Transverse colon (tissue), 4 donors: ENCODE measurements at regions not wholly inside any gene's neighbourhood (a gene's known extent, or its start where the extent isn't known, plus 50 kb on each side); places are given as distances from the start of the nearest gene placed in this dataset.

Source experiments
- DNase-seq: peaks from one replicate; pipeline ENCODE4 v3.0.0-alpha.2; 2019
- H3K27ac ChIP-seq, 4 donors: fragments of 200-600 bp; sonication (generic); 2 replicates each; pipeline ENCODE4 v1.5.1; 2016 to 2018; ENCODE audit warnings: inconsistent platforms in 4 of 4
- H3K27me3 ChIP-seq: fragments of 200-600 bp; sonication (generic); 2 replicates; pipeline ENCODE4 v1.5.1; 2017; ENCODE audit warnings: inconsistent platforms
- H3K36me3 ChIP-seq, 4 donors: fragments of 200-600 bp; sonication (generic); 2 replicates each; pipeline ENCODE4 v1.5.1; 2017 to 2019; ENCODE audit warnings: inconsistent platforms in 4 of 4
- H3K4me1 ChIP-seq, 4 donors: fragments of 200-600 bp; sonication (generic); 2 replicates each; pipeline ENCODE4 v1.5.1; 2017 to 2020; ENCODE audit warnings: inconsistent platforms in 4 of 4
- H3K4me3 ChIP-seq, 4 donors: fragments of 200-600 bp; sonication (generic); 1 replicate in 1 of 4; 2 replicates in 3 of 4; pipeline versions ENCODE4 v1.5.1 to v1.6.1; 2017 to 2019; ENCODE audit warnings: inconsistent platforms in 4 of 4
- H3K9me3 ChIP-seq, 2 donors: fragments of 200-600 bp; sonication (generic); 2 replicates each; pipeline ENCODE4 v1.5.1; 2017 to 2019; ENCODE audit warnings: inconsistent platforms in 2 of 2
- CTCF ChIP-seq, 5 experiments: fragments of 200-600 bp in 3 of 5; fragments of 450-650 bp in 2 of 5; sonication (generic) in 3 of 5; IDR thresholded peaks; 1 replicate in 2 of 5; 2 replicates in 3 of 5; pipeline ENCODE4 v1.5.1; 2016 to 2017; ENCODE audit warnings: antibody characterized with exemption in 5 of 5, inconsistent platforms in 3 of 5, mild to moderate bottlenecking in 2 of 5, moderate library complexity in 1 of 5
- EP300 ChIP-seq: sonication (generic); formaldehyde crosslinking; IDR thresholded peaks from one replicate; pipeline ENCODE4 v1.6.1; 2017; ENCODE audit warnings: antibody characterized with exemption, low read depth
- POLR2A ChIP-seq: fragments of 450-650 bp; IDR thresholded peaks from one replicate; pipeline ENCODE4 v1.6.1; 2016; ENCODE audit warnings: antibody characterized with exemption, mild to moderate bottlenecking, moderate library complexity
- POLR2AphosphoS5 ChIP-seq, 3 donors: sonication (generic); formaldehyde crosslinking; IDR thresholded peaks; one replicate each; pipeline ENCODE4 v1.6.1; 2016; ENCODE audit warnings: antibody characterized with exemption in 3 of 3
- WGBS, 2 donors: methylation state at CpG; one replicate each; pipeline ENCODE4 v1.1.5; 2018; ENCODE audit warnings: low coverage in 1 of 2; 5-methylcytosine and 5-hydroxymethylcytosine counted together
- in situ Hi-C, 4 donors: fragments of 200-750 bp; cut with MboI; loops; one replicate each; pipeline versions ENCODE4 v1.15.0 to v1.15.1; 2017; ENCODE audit warnings: low sequenced_read_pairs in 3 of 4, low pct_ligation_motif_present in 1 of 4, low pct_unique_long_range_greater_than_20kb in 1 of 4
- intact Hi-C: fragments of 100-400 bp; cut with DNase I; formaldehyde crosslinking; loops from one replicate; pipeline ENCODE4 v1.15.1; 2023; ENCODE audit warnings: low total_unique reads

GRCh38 chr2:125364192-125364983 is 1291.6 kb upstream of the GYPC start:
- H3K9me3 ChIP-seq = no peaks in the 10 kb centered on the region
- TF ChIP-seq EP300 (no peak), POLR2A (no peak), POLR2AphosphoS5 (IDR thresholded peaks at IDR 0.05) (no peak), CTCF (IDR thresholded peaks at IDR 0.05) (no peak)
- H3K36me3 ChIP-seq = no peaks in the 10 kb centered on the region
- no peaks in the 10 kb centered on the region for H3K4me1 ChIP-seq
- DNase-seq = no peak
- in situ Hi-C loops = no loop called here
- H3K27ac ChIP-seq = no peak overlapping the region
- intact Hi-C loops = no loop called here
- no peaks in the 10 kb centered on the region for H3K27me3 ChIP-seq
- H3K4me3 ChIP-seq = no peak overlapping the region
- 77 to 83% methylated on average over 2 of the region's 2 CpGs for WGBS, 2 donors

DNA sequence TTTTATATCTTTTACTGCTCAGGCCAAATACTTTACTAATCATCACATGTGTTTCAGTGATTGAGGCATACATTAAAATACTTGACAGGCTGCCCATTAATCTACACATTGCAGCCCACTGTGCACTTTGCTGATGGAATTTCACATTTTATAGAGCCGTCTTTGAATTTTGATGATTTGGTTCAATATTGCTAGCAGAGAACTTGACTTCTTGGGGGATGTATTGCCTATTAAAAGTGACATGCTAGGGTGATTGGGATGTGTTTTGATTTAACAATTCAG is 1291.0 kb upstream of the GYPC start:
- DNase-seq = no peak
- in situ Hi-C loops (no loop called here), intact Hi-C loops (no loop called here)
- Histone ChIP-seq H3K36me3 (no peaks in the 10 kb centered on the region), H3K4me1 (no peaks in the 10 kb centered on the region), H3K27ac (no peak overlapping the region), H3K4me3 (no peak overlapping the region), H3K27me3 (no peaks in the 10 kb centered on the region), H3K9me3 (no peaks in the 10 kb centered on the region)
- TF ChIP-seq POLR2AphosphoS5 (IDR thresholded peaks at IDR 0.05) (no peak), POLR2A (no peak), CTCF (IDR thresholded peaks at IDR 0.05) (no peak), EP300 (no peak)
- 80 to 88% methylated on average over 1 of the region's 1 CpG for WGBS, 2 donors

GRCh38 chr2:125371867-125372266 is 1284.1 kb upstream of the GYPC start:
- H3K4me3 ChIP-seq = no peak overlapping the region
- no peak overlapping the region for H3K27ac ChIP-seq
- intact Hi-C loops = no loop called here
- no peaks in the 10 kb centered on the region for H3K27me3 ChIP-seq
- no peaks in the 10 kb centered on the region for H3K36me3 ChIP-seq
- no peaks in the 10 kb centered on the region for H3K9me3 ChIP-seq
- no peak for DNase-seq
- no peak for TF ChIP-seq CTCF (IDR thresholded peaks at IDR 0.05)
- no peak for TF ChIP-seq EP300
- TF ChIP-seq POLR2AphosphoS5 (IDR thresholded peaks at IDR 0.05) = no peak
- TF ChIP-seq POLR2A = no peak
- in situ Hi-C loops = no loop called here
- H3K4me1 ChIP-seq = no peaks in the 10 kb centered on the region

GRCh38 chr2:125373293-125373692 is 1282.7 kb upstream of the GYPC start:
- TF ChIP-seq CTCF (IDR thresholded peaks at IDR 0.05) (no peak), POLR2AphosphoS5 (IDR thresholded peaks at IDR 0.05) (no peak), POLR2A (no peak), EP300 (no peak)
- no peaks in the 10 kb centered on the region for H3K9me3 ChIP-seq
- no peak overlapping the region for H3K4me3 ChIP-seq
- in situ Hi-C loops = no loop called here
- H3K36me3 ChIP-seq = no peaks in the 10 kb centered on the region
- H3K27ac ChIP-seq = no peak overlapping the region
- DNase-seq = no peak
- H3K27me3 ChIP-seq = no peaks in the 10 kb centered on the region
- intact Hi-C loops = no loop called here
- WGBS, 2 donors = 65% methylated on average over 1 of the region's 1 CpG; no CpG with 5 or more reads in 1 of the 2 donors
- H3K4me1 ChIP-seq = no peaks in the 10 kb centered on the region
